HG02981 (cell line): ENCODE measurements at regions not wholly inside any gene's neighbourhood (a gene's known extent, or its start where the extent isn't known, plus 50 kb on each side); places are given as distances from the start of the nearest gene placed in this dataset.

Experiments
- ATAC-seq: cut with Tn5 transposase; IDR thresholded peaks from one replicate; pipeline ENCODE4 v1.9.1; 2021; ENCODE audit warnings: mild to moderate bottlenecking, moderate library complexity; ENCODE audit not compliant: unreplicated experiment

GRCh38 chr13:30359991-30360390 lies 52.6 kb upstream of the KATNAL1 start:
- no peak for ATAC-seq

- no peak for ATAC-seq
Measured at GRCh38 chr13:30360586-30360985, 53.2 kb upstream of the KATNAL1 start.

GRCh38 chr13:30362005-30362788 lies 54.8 kb upstream of the KATNAL1 start:
- no peak for ATAC-seq

GRCh38 chr13:30362869-30363268 lies 55.5 kb upstream of the KATNAL1 start:
- ATAC-seq = no peak

GRCh38 chr13:30363725-30364124 lies 56.4 kb upstream of the KATNAL1 start:
- no peak for ATAC-seq

- ATAC-seq = no peak
Measured at GRCh38 chr13:30364133-30364532, 56.8 kb upstream of the KATNAL1 start.

- no peak for ATAC-seq
Measured at GRCh38 chr13:30364876-30365275, 57.4 kb upstream of the UBE2L5 start.

- ATAC-seq = no peak
Measured at GRCh38 chr13:30366088-30366487, 56.2 kb upstream of the UBE2L5 start.

- no peak for ATAC-seq
Measured at GRCh38 chr13:30367296-30367695, 55.0 kb upstream of the UBE2L5 start.

GRCh38 chr13:30370146-30370545 lies 52.1 kb upstream of the UBE2L5 start:
- ATAC-seq = no peak

GRCh38 chr13:30370916-30371521 lies 51.3 kb upstream of the UBE2L5 start:
- no peak for ATAC-seq

- ATAC-seq = peak; percentile 77
Measured at GRCh38 chr13:30371649-30372265, 50.5 kb upstream of the UBE2L5 start.
